Activated naive CD4-positive, alpha-beta T cell treated with anti-CD3 and anti-CD28 coated beads, Interleukin-2, amount 50 U/mL, for 24 hours (primary cell): ENCODE measurements at regions not wholly inside any gene's neighbourhood (a gene's known extent, or its start where the extent isn't known, plus 50 kb on each side); places are given as distances from the start of the nearest gene placed in this dataset.

ENCODE experiments used
- H3K27ac Mint-ChIP-seq: one replicate; pipeline ENCODE4 v1.8.0; 2021; ENCODE audit warnings: mild to moderate bottlenecking, mixed read lengths
- H3K27me3 Mint-ChIP-seq: one replicate; pipeline ENCODE4 v1.8.0; 2021; ENCODE audit warnings: mixed read lengths
- H3K36me3 Mint-ChIP-seq: one replicate; pipeline ENCODE4 v1.8.0; 2021; ENCODE audit warnings: mixed read lengths
- H3K4me1 Mint-ChIP-seq: one replicate; pipeline ENCODE4 v1.8.0; 2021; ENCODE audit warnings: mixed read lengths
- H3K4me3 Mint-ChIP-seq: one replicate; pipeline ENCODE4 v1.8.0; 2021; ENCODE audit warnings: mild to moderate bottlenecking, mixed read lengths
- H3K9me3 Mint-ChIP-seq: one replicate; pipeline ENCODE4 v1.8.0; 2021; ENCODE audit warnings: mixed read lengths

- H3K27ac Mint-ChIP-seq: no peak overlapping the region
- H3K27me3 Mint-ChIP-seq: no peaks in the 10 kb centered on the region
These were observed 1078.9 kb upstream of the LRRTM3 start for GRCh38 chr10:65846949-65847348.

GRCh38 chr10:65847436-65848230 lies 1078.2 kb upstream of the LRRTM3 start:
- no peaks in the 10 kb centered on the region for H3K36me3 Mint-ChIP-seq
- no peaks in the 10 kb centered on the region for H3K27me3 Mint-ChIP-seq
- no peak overlapping the region for H3K4me3 Mint-ChIP-seq
- H3K4me1 Mint-ChIP-seq: no peaks in the 10 kb centered on the region
- H3K27ac Mint-ChIP-seq: no peak overlapping the region
- peaks cover 8% of the 10 kb centered on the region for H3K9me3 Mint-ChIP-seq

More at GRCh38 chr10:65846949-65847348, 1078.9 kb upstream of the LRRTM3 start:
- H3K9me3 Mint-ChIP-seq: peaks cover 8% of the 10 kb centered on the region
- H3K4me3 Mint-ChIP-seq: no peak overlapping the region
- no peaks in the 10 kb centered on the region for H3K36me3 Mint-ChIP-seq
- no peaks in the 10 kb centered on the region for H3K4me1 Mint-ChIP-seq

- H3K36me3 Mint-ChIP-seq: no peaks in the 10 kb centered on the region
- H3K9me3 Mint-ChIP-seq: peaks cover 5% of the 10 kb centered on the region
- no peak overlapping the region for H3K27ac Mint-ChIP-seq
- H3K4me1 Mint-ChIP-seq: no peaks in the 10 kb centered on the region
- H3K27me3 Mint-ChIP-seq: no peaks in the 10 kb centered on the region
- no peak overlapping the region for H3K4me3 Mint-ChIP-seq
These were observed 1067.0 kb upstream of the LRRTM3 start for GRCh38 chr10:65858841-65859240.

- H3K36me3 Mint-ChIP-seq: no peaks in the 10 kb centered on the region
- no peaks in the 10 kb centered on the region for H3K4me1 Mint-ChIP-seq
- peaks cover 5% of the 10 kb centered on the region for H3K9me3 Mint-ChIP-seq
- H3K27me3 Mint-ChIP-seq: no peaks in the 10 kb centered on the region
- H3K4me3 Mint-ChIP-seq: no peak overlapping the region
- no peak overlapping the region for H3K27ac Mint-ChIP-seq
These were observed 1064.6 kb upstream of the LRRTM3 start for GRCh38 chr10:65861249-65861648.
